ENCODE measurements at regions not wholly inside any gene's neighbourhood (a gene's known extent, or its start where the extent isn't known, plus 50 kb on each side); places are given as distances from the start of the nearest gene placed in this dataset.

DNA sequence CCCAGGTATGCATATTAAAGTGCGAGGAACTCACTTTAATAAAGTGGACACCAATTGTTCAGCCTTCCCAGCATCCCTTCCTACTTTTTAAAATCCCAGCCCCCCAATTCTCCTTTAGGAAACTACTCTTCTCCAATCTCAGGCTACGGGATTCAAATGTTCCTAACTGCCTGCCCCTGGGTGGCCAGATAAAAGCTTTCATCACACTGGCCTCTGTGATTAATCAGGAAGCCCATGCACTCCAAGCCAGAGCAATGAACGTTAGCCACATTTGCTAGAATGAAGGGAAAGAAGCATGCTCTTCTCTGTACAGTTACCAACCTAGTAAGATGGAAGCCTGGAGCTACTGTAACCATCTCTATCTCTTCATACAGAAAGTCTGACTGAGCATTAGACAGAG, 250.3 kb upstream of the UBE2E2 start:
- Histone ChIP-seq H3K9ac (ENCODE audit: insufficient read depth in 1 of 2, low read depth in 2 of 2, low read length in 2 of 2) (no peak overlapping the region), H3K27ac (ENCODE audit: extremely low read depth, low read depth, low read length) (no peak overlapping the region), H3K4me2 (ENCODE audit: insufficient read depth, low read length) (no peak overlapping the region), H3K4me3 (no peak overlapping the region), H4K20me1 (replicated peaks; ENCODE audit: control insufficient read depth, insufficient read depth, low read length) (no peaks in the 10 kb centered on the region), H3K9me3 (replicated peaks; ENCODE audit: control insufficient read depth, insufficient read depth, low read depth, low read length) (peaks cover 1% of the 10 kb centered on the region; the same call in 1 of the 2 replicates), H3K27me3 (ENCODE audit: control insufficient read depth in 2 of 2, insufficient read depth in 2 of 2, low read length in 2 of 2) (no peaks in the 10 kb centered on the region), H3K79me2 (ENCODE audit: control insufficient read depth, insufficient read depth, low read length) (no peaks in the 10 kb centered on the region), H2AFZ (ENCODE audit: low read depth, low read length) (no peak overlapping the region), H3K4me1 (replicated peaks in 1 of 2; ENCODE audit: control insufficient read depth in 2 of 2, insufficient read depth in 2 of 2, low read length in 2 of 2) (no peaks in the 10 kb centered on the region), H3K36me3 (ENCODE audit: control insufficient read depth, insufficient read depth, low read length) (no peaks in the 10 kb centered on the region), H3K9me1 (ENCODE audit: control insufficient read depth, insufficient read depth, low read length) (no peaks in the 10 kb centered on the region)
- POLR2A ChIA-PET: no interaction called here
- WGBS (ENCODE audit: insufficient coverage, low coverage, missing lambda C conversion rate): 0% methylated on average over 3 of the region's 3 CpGs
- DNase-seq (ENCODE audit: extremely low read depth in 1 of 4, low spot score in 3 of 4): no peak
- intact Hi-C loops (cut with micrococcal nuclease) (no loop called here), in situ Hi-C loops (cut with MboI) (no loop called here)
- no peak for TF ChIP-seq NCOR1 (IDR thresholded peaks at IDR 0.05)
- TF ChIP-seq MTA3 (IDR thresholded peaks at IDR 0.05; ENCODE audit: borderline replicate concordance): no peak
- no peak for TF ChIP-seq KDM4B (IDR thresholded peaks at IDR 0.05; ENCODE audit: borderline replicate concordance in 2 of 2, low read depth in 1 of 2)
- TF ChIP-seq GATAD2B (IDR thresholded peaks at IDR 0.05; ENCODE audit: borderline replicate concordance): no peak
- TF ChIP-seq ZNF23 (CRISPR knock-in tag; IDR thresholded peaks at IDR 0.05): no peak
- TF ChIP-seq, protein P1, sequence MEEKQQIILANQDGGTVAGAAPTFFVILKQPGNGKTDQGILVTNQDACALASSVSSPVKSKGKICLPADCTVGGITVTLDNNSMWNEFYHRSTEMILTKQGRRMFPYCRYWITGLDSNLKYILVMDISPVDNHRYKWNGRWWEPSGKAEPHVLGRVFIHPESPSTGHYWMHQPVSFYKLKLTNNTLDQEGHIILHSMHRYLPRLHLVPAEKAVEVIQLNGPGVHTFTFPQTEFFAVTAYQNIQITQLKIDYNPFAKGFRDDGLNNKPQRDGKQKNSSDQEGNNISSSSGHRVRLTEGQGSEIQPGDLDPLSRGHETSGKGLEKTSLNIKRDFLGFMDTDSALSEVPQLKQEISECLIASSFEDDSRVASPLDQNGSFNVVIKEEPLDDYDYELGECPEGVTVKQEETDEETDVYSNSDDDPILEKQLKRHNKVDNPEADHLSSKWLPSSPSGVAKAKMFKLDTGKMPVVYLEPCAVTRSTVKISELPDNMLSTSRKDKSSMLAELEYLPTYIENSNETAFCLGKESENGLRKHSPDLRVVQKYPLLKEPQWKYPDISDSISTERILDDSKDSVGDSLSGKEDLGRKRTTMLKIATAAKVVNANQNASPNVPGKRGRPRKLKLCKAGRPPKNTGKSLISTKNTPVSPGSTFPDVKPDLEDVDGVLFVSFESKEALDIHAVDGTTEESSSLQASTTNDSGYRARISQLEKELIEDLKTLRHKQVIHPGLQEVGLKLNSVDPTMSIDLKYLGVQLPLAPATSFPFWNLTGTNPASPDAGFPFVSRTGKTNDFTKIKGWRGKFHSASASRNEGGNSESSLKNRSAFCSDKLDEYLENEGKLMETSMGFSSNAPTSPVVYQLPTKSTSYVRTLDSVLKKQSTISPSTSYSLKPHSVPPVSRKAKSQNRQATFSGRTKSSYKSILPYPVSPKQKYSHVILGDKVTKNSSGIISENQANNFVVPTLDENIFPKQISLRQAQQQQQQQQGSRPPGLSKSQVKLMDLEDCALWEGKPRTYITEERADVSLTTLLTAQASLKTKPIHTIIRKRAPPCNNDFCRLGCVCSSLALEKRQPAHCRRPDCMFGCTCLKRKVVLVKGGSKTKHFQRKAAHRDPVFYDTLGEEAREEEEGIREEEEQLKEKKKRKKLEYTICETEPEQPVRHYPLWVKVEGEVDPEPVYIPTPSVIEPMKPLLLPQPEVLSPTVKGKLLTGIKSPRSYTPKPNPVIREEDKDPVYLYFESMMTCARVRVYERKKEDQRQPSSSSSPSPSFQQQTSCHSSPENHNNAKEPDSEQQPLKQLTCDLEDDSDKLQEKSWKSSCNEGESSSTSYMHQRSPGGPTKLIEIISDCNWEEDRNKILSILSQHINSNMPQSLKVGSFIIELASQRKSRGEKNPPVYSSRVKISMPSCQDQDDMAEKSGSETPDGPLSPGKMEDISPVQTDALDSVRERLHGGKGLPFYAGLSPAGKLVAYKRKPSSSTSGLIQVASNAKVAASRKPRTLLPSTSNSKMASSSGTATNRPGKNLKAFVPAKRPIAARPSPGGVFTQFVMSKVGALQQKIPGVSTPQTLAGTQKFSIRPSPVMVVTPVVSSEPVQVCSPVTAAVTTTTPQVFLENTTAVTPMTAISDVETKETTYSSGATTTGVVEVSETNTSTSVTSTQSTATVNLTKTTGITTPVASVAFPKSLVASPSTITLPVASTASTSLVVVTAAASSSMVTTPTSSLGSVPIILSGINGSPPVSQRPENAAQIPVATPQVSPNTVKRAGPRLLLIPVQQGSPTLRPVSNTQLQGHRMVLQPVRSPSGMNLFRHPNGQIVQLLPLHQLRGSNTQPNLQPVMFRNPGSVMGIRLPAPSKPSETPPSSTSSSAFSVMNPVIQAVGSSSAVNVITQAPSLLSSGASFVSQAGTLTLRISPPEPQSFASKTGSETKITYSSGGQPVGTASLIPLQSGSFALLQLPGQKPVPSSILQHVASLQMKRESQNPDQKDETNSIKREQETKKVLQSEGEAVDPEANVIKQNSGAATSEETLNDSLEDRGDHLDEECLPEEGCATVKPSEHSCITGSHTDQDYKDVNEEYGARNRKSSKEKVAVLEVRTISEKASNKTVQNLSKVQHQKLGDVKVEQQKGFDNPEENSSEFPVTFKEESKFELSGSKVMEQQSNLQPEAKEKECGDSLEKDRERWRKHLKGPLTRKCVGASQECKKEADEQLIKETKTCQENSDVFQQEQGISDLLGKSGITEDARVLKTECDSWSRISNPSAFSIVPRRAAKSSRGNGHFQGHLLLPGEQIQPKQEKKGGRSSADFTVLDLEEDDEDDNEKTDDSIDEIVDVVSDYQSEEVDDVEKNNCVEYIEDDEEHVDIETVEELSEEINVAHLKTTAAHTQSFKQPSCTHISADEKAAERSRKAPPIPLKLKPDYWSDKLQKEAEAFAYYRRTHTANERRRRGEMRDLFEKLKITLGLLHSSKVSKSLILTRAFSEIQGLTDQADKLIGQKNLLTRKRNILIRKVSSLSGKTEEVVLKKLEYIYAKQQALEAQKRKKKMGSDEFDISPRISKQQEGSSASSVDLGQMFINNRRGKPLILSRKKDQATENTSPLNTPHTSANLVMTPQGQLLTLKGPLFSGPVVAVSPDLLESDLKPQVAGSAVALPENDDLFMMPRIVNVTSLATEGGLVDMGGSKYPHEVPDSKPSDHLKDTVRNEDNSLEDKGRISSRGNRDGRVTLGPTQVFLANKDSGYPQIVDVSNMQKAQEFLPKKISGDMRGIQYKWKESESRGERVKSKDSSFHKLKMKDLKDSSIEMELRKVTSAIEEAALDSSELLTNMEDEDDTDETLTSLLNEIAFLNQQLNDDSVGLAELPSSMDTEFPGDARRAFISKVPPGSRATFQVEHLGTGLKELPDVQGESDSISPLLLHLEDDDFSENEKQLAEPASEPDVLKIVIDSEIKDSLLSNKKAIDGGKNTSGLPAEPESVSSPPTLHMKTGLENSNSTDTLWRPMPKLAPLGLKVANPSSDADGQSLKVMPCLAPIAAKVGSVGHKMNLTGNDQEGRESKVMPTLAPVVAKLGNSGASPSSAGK (IDR thresholded peaks at IDR 0.05): no peak
- TF ChIP-seq, protein P2, sequence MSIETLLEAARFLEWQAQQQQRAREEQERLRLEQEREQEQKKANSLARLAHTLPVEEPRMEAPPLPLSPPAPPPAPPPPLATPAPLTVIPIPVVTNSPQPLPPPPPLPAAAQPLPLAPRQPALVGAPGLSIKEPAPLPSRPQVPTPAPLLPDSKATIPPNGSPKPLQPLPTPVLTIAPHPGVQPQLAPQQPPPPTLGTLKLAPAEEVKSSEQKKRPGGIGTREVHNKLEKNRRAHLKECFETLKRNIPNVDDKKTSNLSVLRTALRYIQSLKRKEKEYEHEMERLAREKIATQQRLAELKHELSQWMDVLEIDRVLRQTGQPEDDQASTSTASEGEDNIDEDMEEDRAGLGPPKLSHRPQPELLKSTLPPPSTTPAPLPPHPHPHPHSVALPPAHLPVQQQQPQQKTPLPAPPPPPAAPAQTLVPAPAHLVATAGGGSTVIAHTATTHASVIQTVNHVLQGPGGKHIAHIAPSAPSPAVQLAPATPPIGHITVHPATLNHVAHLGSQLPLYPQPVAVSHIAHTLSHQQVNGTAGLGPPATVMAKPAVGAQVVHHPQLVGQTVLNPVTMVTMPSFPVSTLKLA (conservative IDR thresholded peaks at IDR 0.05): no peak
- BruUV-seq (replicated peaks): no TSS peak
- CTCF ChIA-PET (ENCODE audit: low intra/inter-chr PET ratio): no interaction called here
- no peak for FAIRE-seq
- ATAC-seq: no peak
